Heart left ventricle (tissue), 13 donors: ENCODE measurements at regions not wholly inside any gene's neighbourhood (a gene's known extent, or its start where the extent isn't known, plus 50 kb on each side); places are given as distances from the start of the nearest gene placed in this dataset.
"Not testable (repeated sequence)": the region's sequence is repeated elsewhere in the genome, so short reads cannot be mapped to it uniquely, and the experiment has no call there.

Experiments
- POLR2A ChIP-seq, 2 donors: fragments of 450-650 bp; IDR thresholded peaks; one replicate each; pipeline ENCODE4 v1.6.1; 2017; ENCODE audit warnings: antibody characterized with exemption in 2 of 2, mild to moderate bottlenecking in 2 of 2, moderate library complexity in 2 of 2
- TF ChIP-seq, protein P1 (sequence below), 12 donors: fragments of 200-600 bp; sonication (generic) in 4 of 12; IDR thresholded peaks; one replicate each; pipeline versions ENCODE4 v1.5.0 to v1.8.0; 2018 to 2022; ENCODE audit warnings: antibody characterized with exemption in 12 of 12, mild to moderate bottlenecking in 5 of 12
- donor health status: ischemic (EF 13 %, LVEDD 7.1; RV severe dilation, severe dysfunction).
- donor health status: DM: no; HTN: yes; CAD: no.
- donor health status: DM: no; HTN: no; CAD: no.
- donor health status: ischemic (EF 25% LVEDD 6.9; RV normal size, moderate dysfunction).
- donor health status: ischemic (EF 25% LVEDD 5.7; RV mildly dilated, moderate dysfunction).
- donor health status: ischemic (EF 35%, LVEDD 5.7; RV mildly dilated, moderate dysfunction).
- donor health status: nonischemic (EF 11% LVEDD 7.7; RV severe dilation, severe dysfunction).
- donor health status: DM: yes; HTN: yes; CAD: no.
- donor health status: PGD.
- donor health status: ischemic (EF 29% LVEDD 5.4; RV normal size, mild dysfunction).
- donor health status: nonischemic (EF 23%, LVEDD 6.1; RV moderate dilation, normal function).

DNA sequence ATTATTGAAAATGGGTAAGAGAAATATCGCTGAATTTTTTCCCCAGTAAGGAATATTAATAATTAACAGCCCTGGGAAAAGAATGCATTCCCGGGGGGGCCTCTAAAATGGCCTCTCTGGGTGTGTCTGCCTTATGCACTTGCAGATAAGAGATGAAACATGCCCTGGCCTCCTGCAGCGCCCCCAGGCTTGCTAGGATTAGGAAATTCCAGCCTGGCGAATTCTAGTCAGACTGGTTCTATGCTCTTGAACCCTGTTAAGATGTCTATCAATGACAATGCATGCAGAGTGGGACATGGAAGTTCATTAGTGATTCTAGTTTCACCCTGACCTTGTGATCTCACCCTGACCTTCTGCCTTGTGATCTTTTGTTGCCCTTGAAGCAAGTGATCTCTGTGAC, 163.6 kb upstream of the CCNH start:
- TF ChIP-seq, protein P1, sequence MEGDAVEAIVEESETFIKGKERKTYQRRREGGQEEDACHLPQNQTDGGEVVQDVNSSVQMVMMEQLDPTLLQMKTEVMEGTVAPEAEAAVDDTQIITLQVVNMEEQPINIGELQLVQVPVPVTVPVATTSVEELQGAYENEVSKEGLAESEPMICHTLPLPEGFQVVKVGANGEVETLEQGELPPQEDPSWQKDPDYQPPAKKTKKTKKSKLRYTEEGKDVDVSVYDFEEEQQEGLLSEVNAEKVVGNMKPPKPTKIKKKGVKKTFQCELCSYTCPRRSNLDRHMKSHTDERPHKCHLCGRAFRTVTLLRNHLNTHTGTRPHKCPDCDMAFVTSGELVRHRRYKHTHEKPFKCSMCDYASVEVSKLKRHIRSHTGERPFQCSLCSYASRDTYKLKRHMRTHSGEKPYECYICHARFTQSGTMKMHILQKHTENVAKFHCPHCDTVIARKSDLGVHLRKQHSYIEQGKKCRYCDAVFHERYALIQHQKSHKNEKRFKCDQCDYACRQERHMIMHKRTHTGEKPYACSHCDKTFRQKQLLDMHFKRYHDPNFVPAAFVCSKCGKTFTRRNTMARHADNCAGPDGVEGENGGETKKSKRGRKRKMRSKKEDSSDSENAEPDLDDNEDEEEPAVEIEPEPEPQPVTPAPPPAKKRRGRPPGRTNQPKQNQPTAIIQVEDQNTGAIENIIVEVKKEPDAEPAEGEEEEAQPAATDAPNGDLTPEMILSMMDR (IDR thresholded peaks at IDR 0.05): not testable (repeated sequence)
- not testable (repeated sequence) for TF ChIP-seq POLR2A (IDR thresholded peaks at IDR 0.05)
